GM18951 (cell line): ENCODE measurements at regions not wholly inside any gene's neighbourhood (a gene's known extent, or its start where the extent isn't known, plus 50 kb on each side); places are given as distances from the start of the nearest gene placed in this dataset.

Experiments used
- POLR2A ChIP-seq: IDR thresholded peaks from 4 replicates; pipeline ENCODE4 v1.6.1; 2011; ENCODE audit warnings: mild to moderate bottlenecking; ENCODE audit not compliant: insufficient read length, insufficient read depth; ENCODE audit errors: extremely low read depth
- in situ Hi-C: fragments of 300-500 bp; cut with MboI; formaldehyde crosslinking; loops from one replicate; pipeline ENCODE4 v1.12.0; 2022; ENCODE audit warnings: low sequenced_read_pairs, mixed read lengths, inconsistent platforms; ENCODE audit not compliant: unreplicated experiment

DNA sequence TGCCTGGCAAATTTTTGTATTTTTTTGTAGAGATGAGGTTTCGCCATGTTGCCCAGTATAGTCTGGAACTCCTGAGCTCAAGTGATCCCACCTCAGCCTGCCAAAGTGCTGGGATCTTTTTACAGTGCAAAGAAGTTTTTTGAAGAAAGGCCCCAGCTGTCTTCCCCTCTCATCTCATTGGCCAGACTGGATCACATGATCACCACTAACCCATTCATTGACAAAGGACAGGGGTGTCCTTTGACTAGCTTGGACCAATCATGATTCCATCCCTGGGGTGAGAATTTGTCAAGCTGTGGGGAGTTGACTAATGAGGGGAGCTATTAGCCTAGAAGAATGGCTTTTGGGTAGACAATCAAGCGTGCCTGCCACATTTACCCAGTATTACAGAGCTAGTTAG is 232.9 kb upstream of the TANK start:
- in situ Hi-C loops, result no loop called here

DNA sequence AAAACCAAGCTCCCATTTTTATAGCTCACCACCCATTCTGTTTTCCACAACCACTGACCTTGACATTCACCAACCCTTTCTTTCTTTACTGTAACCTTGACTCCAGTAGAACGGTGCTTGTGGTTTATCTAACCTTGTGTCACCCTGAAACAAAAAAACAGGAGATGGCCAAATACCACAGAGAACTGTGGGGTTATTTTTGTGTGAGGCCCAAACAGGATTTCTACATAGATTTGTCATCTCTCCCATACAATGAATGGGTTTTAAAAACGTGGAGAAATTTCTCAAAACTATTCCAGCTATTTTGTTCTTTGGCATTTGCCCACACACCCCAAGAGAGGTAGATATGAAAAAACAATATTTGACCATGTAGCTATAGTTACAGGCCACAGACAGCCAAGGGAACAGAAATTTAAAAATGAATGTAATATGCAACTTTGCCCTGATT is 231.3 kb upstream of the TANK start:
- in situ Hi-C loops, result no loop called here
- TF ChIP-seq POLR2A, result no peak

More for the DNA sequence above, 232.9 kb upstream of the TANK start:
- no peak for TF ChIP-seq POLR2A

DNA sequence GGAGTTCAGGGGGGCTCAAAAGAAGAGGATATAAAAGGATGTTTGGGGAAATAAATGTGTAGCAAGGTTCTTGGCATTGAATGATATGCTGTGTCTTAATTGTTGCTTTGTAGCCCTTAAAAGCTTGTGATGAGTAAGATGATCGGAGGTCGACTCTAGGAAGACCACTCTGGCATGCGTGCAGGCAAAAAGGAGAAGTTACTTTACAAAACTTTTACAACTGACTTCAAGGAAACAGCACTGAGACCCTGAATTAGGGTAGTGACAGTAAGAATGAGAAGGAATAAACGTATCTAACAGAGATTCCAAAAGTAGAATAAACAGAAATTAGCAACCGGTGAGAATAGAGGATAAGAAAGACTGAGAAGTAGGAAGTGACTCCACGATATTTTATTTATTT is 228.7 kb upstream of the TANK start:
- TF ChIP-seq POLR2A, result no peak
- in situ Hi-C loops, result no loop called here

DNA sequence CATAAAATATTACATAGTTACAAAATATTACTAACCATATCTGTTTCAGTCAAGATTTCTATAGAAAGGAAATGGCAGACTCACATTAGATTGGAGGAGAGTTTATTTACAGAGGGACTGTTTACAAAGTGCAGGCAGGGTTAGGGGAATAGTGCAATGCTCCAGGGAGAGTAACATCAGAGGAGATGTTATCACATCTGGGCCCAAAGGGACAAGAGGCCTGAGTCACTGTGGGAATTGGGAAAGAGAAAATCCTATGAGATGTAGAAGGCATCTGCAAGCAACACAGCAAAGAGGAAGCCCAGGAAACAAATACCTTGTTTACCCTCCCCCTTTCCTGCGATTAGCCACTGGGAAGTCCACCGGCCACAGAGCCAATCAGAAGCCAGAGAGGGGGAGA is 227.3 kb upstream of the TANK start:
- in situ Hi-C loops, result no loop called here

DNA sequence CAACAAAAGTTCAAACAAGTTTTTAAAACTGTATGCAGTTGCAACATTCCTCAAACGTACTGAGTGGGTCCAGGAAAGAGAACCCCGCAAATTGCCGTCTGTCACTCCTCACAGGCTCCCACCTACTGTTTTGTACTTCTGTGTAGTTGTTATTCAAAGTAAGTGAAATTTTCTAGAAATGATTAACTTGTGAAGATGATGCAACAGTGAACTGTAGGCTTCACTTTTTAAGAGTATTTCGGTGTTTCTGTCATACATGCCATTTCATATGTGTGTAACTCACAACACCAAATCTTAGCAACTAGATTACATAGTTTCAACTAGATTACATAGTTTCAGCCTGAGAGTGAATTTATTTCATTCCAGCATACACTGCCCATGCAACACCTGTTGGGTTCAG is 226.0 kb upstream of the TANK start:
- in situ Hi-C loops, result no loop called here
- TF ChIP-seq POLR2A, result no peak

More for the DNA sequence above, 227.3 kb upstream of the TANK start:
- no peak for TF ChIP-seq POLR2A

DNA sequence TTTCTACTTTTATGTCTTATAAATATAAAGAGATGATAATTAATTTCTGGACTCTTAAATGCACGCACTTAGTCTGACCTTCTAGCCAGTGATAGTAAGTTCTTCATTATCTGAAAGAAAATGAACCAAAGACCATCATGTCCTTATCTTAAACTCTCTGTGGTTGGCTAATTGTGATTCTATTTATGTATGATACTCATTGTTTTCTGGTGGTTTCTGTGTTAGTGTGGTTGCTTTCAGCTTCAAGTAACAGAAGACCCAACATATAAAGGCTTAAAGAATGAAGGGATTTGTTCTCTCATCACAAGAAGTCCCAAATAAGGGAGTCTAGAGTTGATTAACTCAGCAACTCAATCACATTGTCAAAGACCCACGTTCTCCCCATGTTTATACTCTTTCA is 225.2 kb upstream of the TANK start:
- in situ Hi-C loops, result no loop called here

DNA sequence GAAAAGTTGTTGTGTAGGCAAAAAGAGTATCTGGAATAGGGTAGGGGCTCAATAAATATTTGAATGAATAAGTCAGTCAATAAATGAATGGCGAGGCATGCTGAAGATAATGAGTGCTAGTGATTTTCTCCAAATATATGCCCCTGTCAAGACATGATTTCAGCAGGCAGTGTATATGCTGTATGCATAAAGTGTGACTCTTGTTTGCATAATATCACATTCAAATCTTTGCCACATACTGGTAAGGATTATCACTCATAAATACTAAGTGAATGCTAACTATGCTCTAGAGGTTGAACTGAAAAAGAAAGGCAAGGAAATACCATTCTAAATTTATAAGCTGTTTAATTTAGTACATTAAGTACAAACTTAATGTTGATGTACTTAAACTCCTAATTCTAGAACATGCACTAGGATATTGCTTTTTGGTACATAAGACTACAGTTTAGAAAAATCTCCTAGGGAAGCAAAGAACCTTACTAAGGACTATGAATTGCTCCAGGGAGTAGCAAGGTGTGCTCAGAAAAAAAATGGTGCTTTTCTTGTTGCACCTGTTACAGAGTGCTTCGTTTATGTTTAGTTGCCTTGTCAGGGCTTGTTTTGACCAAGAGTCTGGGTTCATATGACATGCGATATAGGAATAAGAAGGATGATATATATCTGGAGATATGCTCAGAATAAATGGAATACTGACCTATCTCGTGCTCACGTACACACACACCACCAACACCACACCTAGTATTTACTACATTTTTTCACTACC is 224.0 kb upstream of the TANK start:
- in situ Hi-C loops, result no loop called here
- no peak for TF ChIP-seq POLR2A

More for the DNA sequence above, 225.2 kb upstream of the TANK start:
- TF ChIP-seq POLR2A, result no peak

DNA sequence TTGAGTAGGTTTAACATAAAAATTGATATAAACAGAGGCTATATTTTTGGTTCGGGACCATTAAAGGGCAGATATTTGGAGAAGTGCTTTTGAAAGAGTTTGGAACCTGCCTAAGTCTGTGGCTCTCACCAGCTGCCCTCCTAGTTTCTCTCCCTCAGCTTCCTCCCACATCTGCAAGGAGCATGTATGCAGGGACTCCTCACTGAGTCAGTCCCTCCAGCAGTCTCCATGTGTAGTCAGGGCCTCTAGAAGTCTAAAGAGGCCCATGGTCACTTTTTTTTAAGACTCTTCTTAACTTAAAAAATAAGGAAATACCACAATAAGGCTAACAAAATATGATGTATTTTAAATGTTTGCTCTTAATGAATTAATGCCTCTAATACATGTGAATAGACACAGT is 220.0 kb upstream of the TANK start:
- no peak for TF ChIP-seq POLR2A

DNA sequence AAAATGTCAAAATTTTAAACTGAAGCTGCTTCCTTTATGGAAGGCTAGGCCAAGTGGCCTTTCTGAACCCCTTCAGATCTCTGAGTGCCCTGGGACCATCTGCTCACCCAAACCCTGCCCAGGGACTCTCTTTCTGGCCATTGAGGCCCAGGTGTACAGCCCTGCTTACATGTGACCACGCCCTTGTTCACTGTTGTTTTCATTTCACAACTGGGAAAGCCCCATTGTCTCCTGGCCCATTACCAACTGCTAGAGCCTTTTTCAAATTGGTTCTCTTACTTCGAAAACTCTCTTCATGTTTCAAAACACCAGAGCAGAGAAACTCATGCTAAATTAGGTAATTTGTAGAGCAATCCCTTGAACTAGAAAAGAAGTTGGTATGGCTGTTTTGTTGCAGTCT is 219.5 kb upstream of the TANK start:
- no peak for TF ChIP-seq POLR2A
- in situ Hi-C loops, result no loop called here

More for the DNA sequence above, 220.0 kb upstream of the TANK start:
- in situ Hi-C loops, result no loop called here

DNA sequence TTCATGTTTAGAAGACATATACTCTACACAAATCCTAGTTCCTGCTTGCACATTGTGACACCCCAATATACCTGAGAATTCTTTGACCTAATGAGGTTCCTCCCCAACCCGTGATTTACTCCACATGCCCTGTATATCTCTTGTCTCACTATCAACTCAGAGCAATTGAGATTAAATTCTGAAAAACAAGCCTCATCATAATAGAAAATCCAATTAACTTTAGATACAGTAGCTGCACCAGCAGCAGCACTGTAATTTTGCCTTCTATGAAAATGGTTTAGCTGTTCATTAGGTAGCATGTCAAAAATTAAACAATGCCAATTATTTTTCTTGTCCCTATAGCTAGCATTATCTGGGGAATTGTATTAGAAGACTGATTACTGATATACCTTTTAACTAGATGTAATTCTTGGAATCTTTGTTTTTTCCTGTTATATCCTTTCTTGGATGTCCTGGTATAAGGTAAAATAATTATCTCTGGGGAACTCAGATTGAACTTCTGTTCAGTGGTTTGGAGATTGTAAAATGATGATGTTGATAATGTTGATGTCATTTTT is 218.9 kb upstream of the TANK start:
- in situ Hi-C loops, result no loop called here
- no peak for TF ChIP-seq POLR2A

DNA sequence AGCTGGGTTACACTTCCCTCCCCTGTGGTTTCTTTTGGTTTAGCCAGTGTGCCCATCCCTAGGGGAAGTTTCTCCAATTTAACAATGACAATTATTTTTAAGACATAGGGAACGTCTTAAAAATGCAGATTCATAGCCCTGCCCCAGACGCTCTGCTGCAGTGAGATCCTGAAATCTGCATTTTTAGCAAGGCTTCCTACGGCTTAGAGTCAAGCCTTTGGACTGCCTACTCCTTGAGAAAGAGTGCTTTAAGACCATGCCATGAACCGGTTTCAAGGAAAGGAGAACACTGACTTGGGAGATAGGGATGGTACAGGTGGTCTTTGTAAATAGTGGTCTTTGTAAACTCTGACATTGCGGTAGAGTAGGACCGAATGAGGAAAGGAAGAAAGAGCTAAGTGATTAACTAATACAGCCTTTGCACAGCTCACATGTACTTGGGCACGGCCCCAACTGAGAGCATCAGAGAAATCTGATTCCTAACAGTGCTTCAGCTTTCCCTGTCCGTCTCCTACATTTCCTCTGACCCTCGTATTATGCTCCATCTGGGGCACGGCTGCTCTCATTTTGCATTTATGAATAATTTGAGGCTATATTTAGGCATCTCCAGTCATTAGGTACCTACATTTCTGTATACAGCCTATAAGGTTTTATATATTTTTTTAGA is 217.6 kb upstream of the TANK start:
- in situ Hi-C loops, result no loop called here
- no peak for TF ChIP-seq POLR2A

DNA sequence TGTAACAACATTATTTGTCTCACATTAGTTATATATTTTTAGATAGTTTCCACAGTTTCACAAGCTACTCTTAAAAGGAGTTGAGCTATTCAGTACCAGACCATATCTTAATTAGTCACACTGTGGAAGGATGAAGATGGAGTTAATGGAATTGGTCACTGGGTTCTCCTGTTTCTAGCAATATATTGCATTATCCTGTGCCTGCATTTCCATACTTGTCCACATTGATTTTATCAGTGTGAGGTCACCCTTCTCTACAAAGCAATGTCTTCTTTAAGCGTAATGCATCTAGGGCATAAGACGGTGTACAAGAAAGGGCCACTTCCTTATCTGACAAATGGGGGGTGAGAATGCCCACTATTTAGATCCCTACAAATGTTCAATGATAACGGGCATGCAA is 216.8 kb upstream of the TANK start:
- in situ Hi-C loops, result no loop called here

DNA sequence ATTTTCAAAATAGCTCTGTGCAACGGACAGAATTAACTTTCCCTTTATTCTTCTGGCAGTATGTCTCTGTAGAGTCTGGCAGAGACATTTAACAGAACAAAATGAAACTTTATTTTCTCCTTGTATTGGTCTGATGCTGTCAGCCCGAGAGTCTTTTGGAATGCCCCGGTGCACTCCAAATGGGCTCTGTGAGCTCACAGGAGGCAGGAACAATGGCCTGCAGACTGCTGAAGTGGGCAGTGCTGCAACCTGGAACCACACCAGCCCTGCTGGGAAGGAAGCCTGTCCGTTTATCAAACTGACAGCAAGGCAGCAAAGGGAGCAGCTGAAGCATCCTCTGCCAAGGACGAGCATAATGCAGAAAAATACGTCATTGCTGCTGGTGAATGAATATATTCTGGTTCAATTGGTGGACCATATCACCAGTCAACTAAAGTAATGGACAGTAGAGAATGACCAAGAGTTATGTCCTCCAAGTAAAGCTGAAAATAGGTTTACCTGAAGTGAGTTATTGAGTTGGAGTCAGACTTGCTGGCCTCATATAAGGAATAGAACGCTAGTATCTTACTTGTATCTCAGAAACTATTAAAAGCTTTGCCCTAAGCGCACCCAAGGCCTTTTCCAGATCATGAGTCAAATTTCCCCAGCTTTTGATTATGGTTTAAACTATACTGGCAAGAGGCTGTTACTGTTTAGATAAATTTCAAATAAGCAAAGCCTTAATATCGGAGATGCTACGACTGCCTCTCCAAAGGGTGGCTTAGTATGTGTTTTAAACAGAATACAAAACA is 207.6 kb upstream of the TANK start:
- TF ChIP-seq POLR2A, result no peak

More for the DNA sequence above, 216.8 kb upstream of the TANK start:
- no peak for TF ChIP-seq POLR2A

More for the DNA sequence above, 207.6 kb upstream of the TANK start:
- in situ Hi-C loops, result no loop called here
